HepG2 (cell line): ENCODE measurements at regions not wholly inside any gene's neighbourhood (a gene's known extent, or its start where the extent isn't known, plus 50 kb on each side); places are given as distances from the start of the nearest gene placed in this dataset.

Experiments
- ATAC-seq: fragments of 200-7000 bp; cut with Tn5 transposase; 3 replicates; pipeline ENCODE4 v1.9.1; 2020; ENCODE audit warnings: mild to moderate bottlenecking, moderate library complexity
- BruUV-seq: library from RNA; stranded (reverse); fragments of 400-500 nt; replicated peaks from 2 replicates; lab custom pipeline; 2021; lab: Mats Ljungman, UMichigan
- CTCF ChIA-PET: fragments of 300-600 bp; formaldehyde crosslinking; extraction: SDS; loops from one replicate; lab custom pipeline; 2021; ENCODE audit warnings: low total read pairs, inconsistent platforms, low intra/inter-chr PET ratio; lab: Yijun Ruan, JAX
- POLR2A ChIA-PET: fragments of 350-600 bp; sonication (Branson Sonifier 250); formaldehyde crosslinking; loops from one replicate; lab custom pipeline; 2020; ENCODE audit warnings: antibody characterized with exemption, inconsistent platforms; lab: Yijun Ruan, JAX
- DNase-seq: peaks from one replicate; pipeline ENCODE4 v3.0.0-alpha.2; 2015; ENCODE audit warnings: low spot score
- FAIRE-seq: peaks from 3 replicates; lab custom pipeline; 2011; peaks lifted over from hg19 to GRCh38; lab: Jason Lieb, UNC
- H2AFZ ChIP-seq: one replicate; pipeline ENCODE4 v1.6.1; 2011; ENCODE audit warnings: low read length, inconsistent platforms
- H3K27ac ChIP-seq: fragments of 300-600 bp; 3 replicates; pipeline ENCODE4 v1.8.0; 2011; ENCODE audit warnings: mixed run types, mild to moderate bottlenecking, mixed read lengths, low read length, inconsistent platforms; ENCODE audit not compliant: insufficient read depth; ENCODE audit errors: extremely low read length
- H3K27me3 ChIP-seq, 2 experiments: fragments of 200-600 bp in 1 of 2; 2 replicates in 1 of 2; 3 replicates in 1 of 2; pipeline versions ENCODE4 v1.6.0 to v1.8.0; 2011; ENCODE audit warnings: low read length in 2 of 2, mild to moderate bottlenecking in 2 of 2, moderate library complexity in 2 of 2, inconsistent platforms in 1 of 2; ENCODE audit not compliant: insufficient read depth in 2 of 2, control insufficient read depth in 1 of 2
- H3K36me3 ChIP-seq, 2 experiments: fragments of 200-600 bp in 1 of 2; replicated peaks in 1 of 2; 2 replicates in 1 of 2; 3 replicates in 1 of 2; pipeline versions ENCODE4 v1.5.1 to v1.8.0; 2011; ENCODE audit warnings: low read length in 2 of 2, inconsistent platforms in 1 of 2; ENCODE audit not compliant: insufficient read depth in 2 of 2, control insufficient read depth in 1 of 2
- H3K4me1 ChIP-seq: 2 replicates; pipeline ENCODE4 v1.5.1; 2012; ENCODE audit warnings: low read length, inconsistent platforms; ENCODE audit not compliant: insufficient read depth
- H3K4me2 ChIP-seq: 2 replicates; pipeline ENCODE4 v1.6.0; 2011; ENCODE audit warnings: low read depth, low read length, inconsistent platforms
- H3K4me3 ChIP-seq, 3 experiments: fragments of 200-600 bp in 1 of 3; sonication (generic), shearing (Covaris generic) in 1 of 3; replicated peaks in 1 of 3; 2 replicates each; pipeline ENCODE4 v1.5.1; 2011 to 2016; ENCODE audit warnings: low read length in 3 of 3, inconsistent platforms in 2 of 3, low read depth in 2 of 3, mild to moderate bottlenecking in 2 of 3, control low read depth in 1 of 3, mixed read lengths in 1 of 3; ENCODE audit not compliant: insufficient read depth in 1 of 3
- H3K79me2 ChIP-seq: one replicate; pipeline ENCODE4 v1.6.1; 2011; ENCODE audit warnings: low read length, inconsistent platforms; ENCODE audit not compliant: insufficient read depth
- H3K9ac ChIP-seq: 2 replicates; pipeline ENCODE4 v1.6.0; 2011; ENCODE audit warnings: mild to moderate bottlenecking, low read depth, low read length, inconsistent platforms; ENCODE audit not compliant: insufficient read depth
- H3K9me3 ChIP-seq: 2 replicates; pipeline ENCODE4 v1.5.1; 2012; ENCODE audit warnings: mild to moderate bottlenecking, low read length
- H4K20me1 ChIP-seq: 2 replicates; pipeline ENCODE4 v1.6.0; 2011; ENCODE audit warnings: inconsistent platforms, mild to moderate bottlenecking, low read length, moderate library complexity; ENCODE audit not compliant: insufficient read depth
- ARID2 ChIP-seq: sonication (generic); formaldehyde crosslinking; IDR thresholded peaks from 2 replicates; pipeline ENCODE4 v1.8.1; 2022; ENCODE audit warnings: mild to moderate bottlenecking, missing genetic modification reagents, borderline replicate concordance
- ATF6 ChIP-seq: sonication (generic); formaldehyde crosslinking; conservative IDR thresholded peaks from 2 replicates; pipeline ENCODE4 v1.4.0; 2020; ENCODE audit warnings: missing genetic modification reagents
- ISL2 ChIP-seq: sonication (generic); formaldehyde crosslinking; IDR thresholded peaks from 2 replicates; pipeline ENCODE4 v1.5.0; 2020; ENCODE audit warnings: missing genetic modification reagents
- MAZ ChIP-seq, 2 experiments: sonication (generic) in 1 of 2; formaldehyde crosslinking in 1 of 2; IDR thresholded peaks; 2 replicates each; pipeline versions ENCODE4 v1.5.0 to v1.6.1; 2012 to 2020; ENCODE audit warnings: low read depth in 2 of 2, mild to moderate bottlenecking in 2 of 2, borderline replicate concordance in 1 of 2, improper control_type of control experiment in 1 of 2, low read length in 1 of 2, missing genetic modification reagents in 1 of 2, moderate library complexity in 1 of 2
- MZF1 ChIP-seq: sonication (generic); formaldehyde crosslinking; IDR thresholded peaks from 2 replicates; pipeline ENCODE4 v1.8.1; 2023; ENCODE audit warnings: mild to moderate bottlenecking, missing genetic modification reagents, borderline replicate concordance
- PITX1 ChIP-seq: sonication (generic); formaldehyde crosslinking; IDR thresholded peaks from 2 replicates; pipeline ENCODE4 v1.5.1; 2020; ENCODE audit warnings: mild to moderate bottlenecking, missing genetic modification reagents
- REXO4 ChIP-seq: sonication (generic); formaldehyde crosslinking; IDR thresholded peaks from 2 replicates; pipeline ENCODE4 v1.8.0; 2022; ENCODE audit warnings: missing genetic modification reagents, mild to moderate bottlenecking, borderline replicate concordance
- RFX5 ChIP-seq: IDR thresholded peaks from 2 replicates; pipeline ENCODE4 v1.6.1; 2011; ENCODE audit warnings: low read depth, low read length, improper control_type of control experiment
- THAP8 ChIP-seq: sonication (generic); formaldehyde crosslinking; IDR thresholded peaks from 2 replicates; pipeline ENCODE4 v1.5.1; 2020; ENCODE audit warnings: missing genetic modification reagents, mild to moderate bottlenecking, borderline replicate concordance
- TMF1 ChIP-seq: sonication (generic); formaldehyde crosslinking; IDR thresholded peaks from 2 replicates; pipeline ENCODE4 v1.8.1; 2022; ENCODE audit warnings: low read depth, missing genetic modification reagents
- ZFP36L2 ChIP-seq: sonication (generic); formaldehyde crosslinking; IDR thresholded peaks from 2 replicates; pipeline ENCODE4 v1.4.0; 2020; ENCODE audit warnings: missing genetic modification reagents
- WGBS: methylation state at CpG from one replicate; pipeline ENCODE4 v1.1.6; 2017; ENCODE audit warnings: low lambda C conversion rate; 5-methylcytosine and 5-hydroxymethylcytosine counted together
- in situ Hi-C: cut with HindIII; loops from 2 replicates; pipeline ENCODE4 v1.10.0; 2017; ENCODE audit warnings: low pct_unique_long_range_greater_than_20kb; ENCODE audit not compliant: extremely low pct_ligation_motif_present
- intact Hi-C: fragments of 100-400 bp; cut with micrococcal nuclease; formaldehyde crosslinking; loops from one replicate; pipeline ENCODE4 v1.10.0; 2022; ENCODE audit not compliant: unreplicated experiment

- Histone ChIP-seq H3K79me2 (no peaks in the 10 kb centered on the region), H3K27me3 (peaks cover 2 to 5% of the 10 kb centered on the region in 2 experiments; a peak in 3 of 5 replicates), H3K4me2 (no peak overlapping the region), H4K20me1 (no peaks in the 10 kb centered on the region), H3K4me1 (no peaks in the 10 kb centered on the region), H3K4me3 (no peak overlapping the region), H3K9me3 (no peaks in the 10 kb centered on the region), H3K36me3 (no peaks in the 10 kb centered on the region), H3K9ac (no peak overlapping the region), H2AFZ (no peak overlapping the region), H3K27ac (no peak overlapping the region)
- CTCF ChIA-PET: no interaction called here
- TF ChIP-seq REXO4 (no peak), RFX5 (no peak), ARID2 (CRISPR knock-in tag) (no peak), ISL2 (no peak), ATF6 (CRISPR knock-in tag) (no peak), THAP8 (CRISPR knock-in tag) (no peak), MAZ (IDR thresholded peaks at IDR 0.05; ENCODE audit: borderline replicate concordance, low read depth, low read length) (no peak), MAZ (CRISPR knock-in tag; IDR thresholded peaks at IDR 0.05; ENCODE audit: low read depth) (no peak), PITX1 (CRISPR knock-in tag) (no peak), ZFP36L2 (CRISPR knock-in tag) (no peak), MZF1 (CRISPR knock-in tag) (no peak), TMF1 (no peak)
- POLR2A ChIA-PET: no interaction called here
- in situ Hi-C loops: no loop called here
- intact Hi-C loops: no loop called here
- no peak for FAIRE-seq
- WGBS: 38% methylated on average over 7 of the region's 7 CpGs
- no TSS peak for BruUV-seq
- no peak for DNase-seq
- ATAC-seq: no peak
These were observed 245.1 kb downstream of the MIAT start for GRCh38 chr22:26902401-26903029.
